OCI-LY1 (cell line): ENCODE measurements at regions not wholly inside any gene's neighbourhood (a gene's known extent, or its start where the extent isn't known, plus 50 kb on each side); places are given as distances from the start of the nearest gene placed in this dataset.

ENCODE experiments used
- H2AFZ ChIP-seq: fragments of 200-600 bp; sonication (generic), shearing (Covaris generic); 2 replicates; pipeline ENCODE4 v1.6.0; 2014; ENCODE audit warnings: antibody characterized with exemption, mild to moderate bottlenecking, low read length
- H3F3A ChIP-seq: fragments of 200-600 bp; sonication (generic), shearing (Covaris generic); 2 replicates; pipeline ENCODE4 v1.6.0; 2014; ENCODE audit warnings: mild to moderate bottlenecking, antibody characterized with exemption, low read length, moderate library complexity; ENCODE audit not compliant: insufficient read depth
- H3K27ac ChIP-seq: fragments of 200-600 bp; sonication (generic); 2 replicates; pipeline ENCODE4 v1.5.1; 2014; ENCODE audit warnings: low read length, mixed run types, mild to moderate bottlenecking, low read depth; ENCODE audit not compliant: poor library complexity, severe bottlenecking
- H3K27me3 ChIP-seq: fragments of 200-600 bp; sonication (generic); 2 replicates; pipeline ENCODE4 v1.6.0; 2014; ENCODE audit warnings: antibody characterized with exemption, mild to moderate bottlenecking, low read length, moderate library complexity; ENCODE audit not compliant: insufficient read depth
- H3K36me3 ChIP-seq: fragments of 200-600 bp; sonication (generic); 2 replicates; pipeline ENCODE4 v1.6.1; 2014; ENCODE audit warnings: mild to moderate bottlenecking, antibody characterized with exemption, low read length, moderate library complexity, mixed read lengths; ENCODE audit not compliant: insufficient read depth
- H3K4me1 ChIP-seq: fragments of 200-600 bp; sonication (generic); 2 replicates; pipeline ENCODE4 v1.5.1; 2014; ENCODE audit warnings: mild to moderate bottlenecking, low read length, moderate library complexity; ENCODE audit not compliant: insufficient read depth, severe bottlenecking
- H3K4me2 ChIP-seq: fragments of 200-600 bp; sonication (generic), shearing (Covaris generic); 2 replicates; pipeline ENCODE4 v1.6.1; 2014; ENCODE audit warnings: low read length
- H3K4me3 ChIP-seq: fragments of 200-600 bp; sonication (generic); 2 replicates; pipeline ENCODE4 v1.5.1; 2014; ENCODE audit warnings: low read length, low read depth, mild to moderate bottlenecking, mixed read lengths; ENCODE audit not compliant: poor library complexity, severe bottlenecking
- H3K79me2 ChIP-seq: fragments of 200-600 bp; shearing (Covaris generic); 2 replicates; pipeline ENCODE4 v1.6.1; 2016; ENCODE audit warnings: mixed run types, low read length, mixed read lengths; ENCODE audit not compliant: insufficient read depth
- H3K9ac ChIP-seq: fragments of 200-600 bp; sonication (generic), shearing (Covaris generic); 2 replicates; pipeline ENCODE4 v1.6.1; 2014; ENCODE audit warnings: mild to moderate bottlenecking, low read length, mixed read lengths
- H3K9me2 ChIP-seq: fragments of 200-600 bp; sonication (generic), shearing (Covaris generic); 2 replicates; pipeline ENCODE4 v1.6.1; 2014; ENCODE audit warnings: low read depth, mild to moderate bottlenecking, low read length, mixed read lengths
- H3K9me3 ChIP-seq: fragments of 200-600 bp; shearing (Covaris generic); 2 replicates; pipeline ENCODE4 v1.6.1; 2014; ENCODE audit warnings: low read length, mixed read lengths
- H4K20me1 ChIP-seq: fragments of 200-600 bp; sonication (generic), shearing (Covaris generic); 2 replicates; pipeline ENCODE4 v1.6.0; 2016; ENCODE audit warnings: mild to moderate bottlenecking, low read length; ENCODE audit not compliant: insufficient read depth
- EZH2 ChIP-seq: fragments of 200-600 bp; sonication (generic), shearing (Covaris generic); IDR thresholded peaks from 2 replicates; pipeline ENCODE4 v1.8.0; 2017; ENCODE audit warnings: borderline replicate concordance, mixed run types, mild to moderate bottlenecking, antibody characterized with exemption, low read length, moderate library complexity, mixed read lengths
- TF ChIP-seq, protein P1 (sequence below): fragments of 200-600 bp; sonication (generic), shearing (Covaris generic); IDR thresholded peaks from 2 replicates; pipeline ENCODE4 v1.5.1; 2017; ENCODE audit warnings: mild to moderate bottlenecking, antibody characterized with exemption, low read length, moderate library complexity, mixed read lengths

DNA sequence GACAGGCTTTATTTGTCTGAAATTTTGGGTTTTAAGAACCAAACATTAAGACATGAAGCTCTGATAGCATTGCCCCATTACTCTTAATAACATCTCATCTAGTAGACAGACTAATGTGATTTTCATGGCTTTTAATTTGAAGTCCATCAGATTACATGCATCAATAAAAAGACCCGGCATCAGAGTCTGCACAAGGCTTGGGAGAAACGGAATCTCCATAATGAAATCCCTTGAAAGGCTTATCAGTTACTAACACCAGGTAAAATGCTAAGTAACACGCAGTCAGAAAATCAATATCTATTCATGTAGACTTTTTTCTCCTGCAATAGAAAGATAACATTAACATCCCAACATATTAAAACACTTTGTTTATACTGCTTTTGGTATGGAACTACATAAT, 1485.2 kb upstream of the DDX18 start:
- no peak overlapping the region for H2AFZ ChIP-seq
- H3K27ac ChIP-seq: no peak overlapping the region
- H3K4me3 ChIP-seq: no peak overlapping the region
- no peaks in the 10 kb centered on the region for H3K4me1 ChIP-seq
- H3K27me3 ChIP-seq: no peaks in the 10 kb centered on the region
- no peaks in the 10 kb centered on the region for H3K36me3 ChIP-seq
- H3K79me2 ChIP-seq: no peaks in the 10 kb centered on the region
- H4K20me1 ChIP-seq: no peaks in the 10 kb centered on the region
- H3K4me2 ChIP-seq: no peak overlapping the region
- TF ChIP-seq, protein P1, sequence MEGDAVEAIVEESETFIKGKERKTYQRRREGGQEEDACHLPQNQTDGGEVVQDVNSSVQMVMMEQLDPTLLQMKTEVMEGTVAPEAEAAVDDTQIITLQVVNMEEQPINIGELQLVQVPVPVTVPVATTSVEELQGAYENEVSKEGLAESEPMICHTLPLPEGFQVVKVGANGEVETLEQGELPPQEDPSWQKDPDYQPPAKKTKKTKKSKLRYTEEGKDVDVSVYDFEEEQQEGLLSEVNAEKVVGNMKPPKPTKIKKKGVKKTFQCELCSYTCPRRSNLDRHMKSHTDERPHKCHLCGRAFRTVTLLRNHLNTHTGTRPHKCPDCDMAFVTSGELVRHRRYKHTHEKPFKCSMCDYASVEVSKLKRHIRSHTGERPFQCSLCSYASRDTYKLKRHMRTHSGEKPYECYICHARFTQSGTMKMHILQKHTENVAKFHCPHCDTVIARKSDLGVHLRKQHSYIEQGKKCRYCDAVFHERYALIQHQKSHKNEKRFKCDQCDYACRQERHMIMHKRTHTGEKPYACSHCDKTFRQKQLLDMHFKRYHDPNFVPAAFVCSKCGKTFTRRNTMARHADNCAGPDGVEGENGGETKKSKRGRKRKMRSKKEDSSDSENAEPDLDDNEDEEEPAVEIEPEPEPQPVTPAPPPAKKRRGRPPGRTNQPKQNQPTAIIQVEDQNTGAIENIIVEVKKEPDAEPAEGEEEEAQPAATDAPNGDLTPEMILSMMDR: no peak
- TF ChIP-seq EZH2: no peak
- no peaks in the 10 kb centered on the region for H3F3A ChIP-seq
- H3K9me2 ChIP-seq: no peaks in the 10 kb centered on the region
- H3K9me3 ChIP-seq: no peaks in the 10 kb centered on the region
- no peak overlapping the region for H3K9ac ChIP-seq

DNA sequence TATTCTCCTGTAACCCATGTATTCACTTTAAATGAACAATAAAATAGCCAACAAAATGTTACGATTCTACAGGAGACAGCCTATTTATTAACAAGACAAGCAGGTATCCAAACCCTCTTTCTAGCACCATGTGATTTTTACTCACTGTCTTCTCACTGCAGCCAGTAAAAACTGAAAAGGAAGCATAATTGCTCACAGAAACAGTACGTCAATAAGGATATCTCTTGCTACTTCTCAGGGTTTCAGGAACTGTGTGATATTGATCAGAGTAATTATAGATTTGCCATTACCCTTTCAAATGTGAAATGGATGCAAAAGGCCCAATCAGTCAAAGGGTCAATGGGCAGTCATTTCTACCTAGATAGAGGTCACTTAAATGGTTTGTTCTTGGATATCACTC, 1473.8 kb upstream of the DDX18 start:
- H3K27ac ChIP-seq: no peak overlapping the region
- no peak for TF ChIP-seq EZH2
- TF ChIP-seq, protein P1: no peak
- H3F3A ChIP-seq: no peaks in the 10 kb centered on the region
- no peak overlapping the region for H2AFZ ChIP-seq
- no peaks in the 10 kb centered on the region for H4K20me1 ChIP-seq
- H3K79me2 ChIP-seq: no peaks in the 10 kb centered on the region
- H3K9ac ChIP-seq: no peak overlapping the region
- no peaks in the 10 kb centered on the region for H3K9me2 ChIP-seq
- H3K4me2 ChIP-seq: no peak overlapping the region
- H3K4me3 ChIP-seq: no peak overlapping the region
- no peaks in the 10 kb centered on the region for H3K4me1 ChIP-seq
- no peaks in the 10 kb centered on the region for H3K27me3 ChIP-seq
- no peaks in the 10 kb centered on the region for H3K36me3 ChIP-seq
- H3K9me3 ChIP-seq: no peaks in the 10 kb centered on the region

DNA sequence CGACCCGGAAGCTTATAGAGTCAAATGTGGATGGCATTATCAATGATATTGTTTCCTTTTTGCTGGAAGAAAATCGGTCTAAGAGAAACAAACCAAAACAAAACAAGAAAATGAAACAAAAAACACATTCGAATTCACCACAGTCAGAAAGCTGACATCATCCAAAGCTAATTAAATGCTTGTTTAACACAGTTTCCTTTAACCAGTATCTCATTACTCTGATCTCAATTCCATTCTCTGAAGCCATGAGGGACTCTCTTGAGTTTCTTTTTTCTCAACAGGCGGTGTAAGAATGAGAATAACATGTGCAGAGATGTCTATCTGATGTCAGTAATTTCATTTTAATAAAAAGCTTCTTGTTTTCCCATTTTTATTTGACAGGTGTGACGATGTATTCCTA, 1448.3 kb upstream of the DDX18 start:
- no peak overlapping the region for H3K4me2 ChIP-seq
- no peaks in the 10 kb centered on the region for H3K27me3 ChIP-seq
- H2AFZ ChIP-seq: no peak overlapping the region
- no peaks in the 10 kb centered on the region for H3K9me3 ChIP-seq
- no peaks in the 10 kb centered on the region for H4K20me1 ChIP-seq
- no peaks in the 10 kb centered on the region for H3K9me2 ChIP-seq
- no peaks in the 10 kb centered on the region for H3F3A ChIP-seq
- H3K9ac ChIP-seq: no peak overlapping the region
- H3K79me2 ChIP-seq: no peaks in the 10 kb centered on the region
- no peak overlapping the region for H3K27ac ChIP-seq
- H3K4me1 ChIP-seq: no peaks in the 10 kb centered on the region
- no peak for TF ChIP-seq EZH2
- TF ChIP-seq, protein P1: no peak
- no peaks in the 10 kb centered on the region for H3K36me3 ChIP-seq
- no peak overlapping the region for H3K4me3 ChIP-seq
